ENCODE measurements at regions not wholly inside any gene's neighbourhood (a gene's known extent, or its start where the extent isn't known, plus 50 kb on each side); places are given as distances from the start of the nearest gene placed in this dataset.
"Not testable (repeated sequence)": the region's sequence is repeated elsewhere in the genome, so short reads cannot be mapped to it uniquely, and the experiment has no call there.

DNA sequence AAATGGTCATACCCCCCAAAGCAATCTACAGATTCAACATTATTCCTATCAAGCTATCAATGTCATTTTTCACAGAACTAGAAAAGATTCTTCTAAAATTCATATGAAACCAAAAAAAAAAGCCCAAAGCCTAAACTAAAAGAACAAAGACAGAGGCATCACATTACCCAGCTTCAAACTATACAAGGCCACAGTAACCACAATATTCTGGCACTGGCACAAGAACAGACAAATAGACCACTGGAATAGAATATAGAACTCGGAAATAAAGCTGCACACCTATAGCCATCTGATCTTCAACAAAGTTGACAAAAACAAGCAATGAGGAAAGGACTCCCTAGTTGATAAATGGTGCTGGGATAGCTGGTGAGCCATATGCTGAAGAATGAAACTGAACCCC, 89.2 kb upstream of the PCED1B start:
- DNase-seq: no peak

DNA sequence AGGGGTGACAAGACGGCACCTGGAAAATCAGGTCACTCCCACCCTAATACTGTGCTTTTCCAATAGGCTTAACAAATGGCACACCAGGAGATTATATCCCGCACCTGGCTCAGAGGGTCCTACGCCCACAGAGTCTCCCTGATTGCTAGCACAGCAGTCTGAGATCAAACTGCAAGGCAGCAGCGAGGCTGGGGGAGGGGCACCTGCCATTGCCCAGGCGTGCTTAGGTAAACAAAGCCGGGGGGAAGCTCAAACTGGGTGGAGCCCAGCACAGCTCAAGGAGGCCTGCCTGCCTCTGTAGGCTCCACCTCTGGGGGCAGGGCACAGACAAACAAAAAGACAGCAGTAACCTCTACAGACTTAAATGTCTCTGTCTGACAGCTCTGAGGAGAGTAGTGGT, 87.4 kb upstream of the PCED1B start:
- not testable (repeated sequence) for DNase-seq

DNA sequence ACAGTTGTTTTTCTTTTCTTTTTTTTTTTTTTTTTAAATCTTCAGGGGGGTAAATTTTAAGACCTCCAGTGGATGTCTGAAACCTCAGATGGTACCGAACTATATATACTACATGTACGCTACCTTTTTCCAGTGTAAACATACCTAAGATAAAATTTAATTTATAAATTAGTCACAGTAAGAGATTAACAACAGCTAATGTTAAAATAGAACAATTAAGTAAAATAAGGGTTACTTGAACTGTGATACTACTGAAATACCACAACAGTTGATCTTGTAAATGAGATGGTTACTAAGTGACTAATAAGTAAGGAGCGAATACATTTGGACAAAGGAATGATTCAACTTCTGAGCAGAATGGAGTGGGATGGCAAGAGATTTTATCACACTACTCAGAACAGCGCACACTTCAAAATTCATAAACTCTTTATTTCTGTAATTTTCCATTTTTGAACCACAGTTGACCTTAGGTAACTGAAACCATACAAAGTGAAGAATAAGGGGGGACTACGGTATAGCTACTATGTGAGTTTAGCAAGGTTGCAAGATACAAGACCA, 80.5 kb upstream of the PCED1B start:
- peak; percentile 72 for DNase-seq

DNA sequence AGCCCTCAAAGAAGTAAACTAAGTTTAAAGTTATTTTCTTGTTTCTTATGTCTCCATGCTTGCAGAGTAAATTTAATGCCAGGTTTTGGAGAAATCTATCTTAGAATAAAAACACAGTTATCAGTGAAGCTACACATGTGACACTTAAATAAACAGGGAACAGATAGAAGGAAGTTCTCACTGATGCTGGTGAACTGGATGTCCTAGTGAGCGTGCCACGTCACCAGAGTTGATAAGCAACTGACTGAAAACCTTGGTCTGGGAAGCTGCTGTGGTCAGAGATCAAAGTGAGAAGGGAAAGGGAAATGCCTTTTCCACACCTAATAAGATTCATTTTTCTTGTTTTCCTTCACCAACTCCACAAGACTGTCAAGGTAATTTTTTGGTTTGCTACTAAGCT, 74.8 kb upstream of the PCED1B start:
- no peak for DNase-seq

DNA sequence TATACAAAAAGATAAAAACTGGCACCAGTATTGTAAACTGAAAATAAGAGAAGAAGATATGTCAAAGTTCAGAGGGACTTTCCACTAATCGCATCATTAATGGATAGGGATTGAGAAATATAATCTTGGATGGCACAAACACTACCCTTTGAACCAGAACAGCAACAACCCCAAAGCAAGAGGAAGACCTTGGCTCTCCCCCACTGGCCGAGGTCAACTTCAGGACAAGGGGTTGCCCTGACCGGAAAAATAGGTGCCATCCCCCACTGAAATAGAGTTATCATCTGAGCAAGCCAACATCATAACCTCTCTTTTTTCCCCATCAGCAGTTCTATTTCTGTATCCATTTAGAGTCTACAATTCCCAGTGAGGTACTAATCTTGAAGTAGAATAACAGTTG, 72.4 kb upstream of the PCED1B start:
- DNase-seq: no peak

DNA sequence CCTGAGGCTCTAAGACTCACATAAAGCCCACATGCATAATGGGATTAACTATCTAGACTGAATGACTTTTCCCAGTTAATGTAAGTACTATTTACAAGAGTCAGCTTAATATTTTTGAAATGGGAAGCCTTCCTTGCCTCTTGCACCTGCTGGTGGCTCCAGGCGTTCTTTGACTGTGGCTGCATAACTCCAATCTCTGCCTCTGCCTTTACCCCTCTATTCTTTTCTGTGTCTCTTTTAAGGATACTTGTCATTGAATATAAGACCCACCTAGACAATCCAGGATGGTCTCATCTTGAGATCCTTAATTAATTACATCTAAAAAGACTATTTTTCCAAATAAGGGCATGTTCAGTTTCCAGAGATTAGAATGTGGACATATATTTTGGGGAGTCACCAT, 66.9 kb upstream of the PCED1B start:
- no peak for DNase-seq

DNA sequence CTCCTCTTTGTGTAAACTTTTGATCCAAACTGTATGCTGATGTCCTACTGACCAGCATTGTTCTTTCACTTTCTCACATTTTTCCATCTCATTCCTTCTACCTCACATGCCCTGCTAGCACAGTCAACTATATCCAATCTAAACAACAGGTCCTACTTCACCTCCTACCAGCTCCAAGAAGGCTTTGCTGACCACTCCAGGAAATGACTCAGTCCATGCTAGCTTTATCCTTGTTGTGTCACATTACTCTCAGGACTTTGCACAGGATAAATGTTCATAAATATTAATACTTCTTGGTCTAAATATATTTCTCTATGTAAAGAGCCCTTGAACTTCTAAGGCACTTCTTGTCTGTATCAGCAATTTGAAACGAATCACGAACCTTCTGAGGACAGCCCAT, 64.9 kb upstream of the PCED1B start:
- peak; percentile 69 for DNase-seq

DNA sequence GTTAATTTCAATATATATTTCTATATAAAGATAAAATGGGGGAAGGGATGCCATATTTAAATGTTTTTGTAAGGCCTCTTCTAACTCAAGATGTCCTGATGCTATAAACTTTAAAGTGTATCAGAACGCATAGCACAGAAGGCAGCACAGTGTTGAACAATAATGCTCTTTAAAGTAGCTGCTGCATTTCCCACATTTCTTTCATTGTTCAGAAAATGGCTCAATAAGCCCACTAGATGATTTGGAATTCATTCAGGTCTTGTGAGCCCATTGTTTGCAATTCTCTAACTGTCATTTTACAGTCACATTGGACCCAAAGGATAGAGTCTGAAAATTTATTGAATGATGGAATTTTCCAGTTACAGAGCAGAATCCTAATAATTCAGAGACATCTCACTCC, 64.0 kb upstream of the PCED1B start:
- DNase-seq: no peak

DNA sequence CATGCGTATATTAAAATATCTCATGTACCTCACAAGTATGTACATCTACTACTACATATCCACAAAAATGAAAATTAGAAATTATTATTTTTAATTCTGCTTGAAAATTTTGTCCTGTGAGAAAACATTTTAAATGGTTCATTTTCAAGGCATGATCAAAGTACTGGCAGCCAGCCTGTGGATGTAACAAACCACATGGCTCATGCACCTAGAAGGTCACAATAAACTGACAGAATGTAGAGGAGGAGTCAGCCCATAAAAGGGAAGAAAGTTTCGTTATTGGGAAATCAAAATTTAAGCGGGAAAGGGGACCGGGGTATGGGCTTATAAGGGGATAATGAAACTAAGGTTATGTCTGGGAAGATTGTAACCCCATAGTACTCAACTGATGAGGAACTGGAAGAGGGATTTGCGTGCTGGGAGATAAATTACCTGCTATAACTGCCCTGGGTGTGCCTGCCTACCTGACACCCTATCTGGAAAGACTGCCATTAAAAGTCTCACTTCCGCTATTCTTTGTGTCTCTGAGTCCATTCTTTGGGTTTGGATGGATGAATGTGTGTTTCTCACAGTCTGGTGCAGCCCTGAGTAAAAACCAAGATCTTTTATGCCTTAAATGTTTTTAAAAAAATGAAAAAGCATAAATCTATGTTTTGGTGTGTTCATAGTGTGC, 62.2 kb upstream of the PCED1B start:
- no peak for DNase-seq

DNA sequence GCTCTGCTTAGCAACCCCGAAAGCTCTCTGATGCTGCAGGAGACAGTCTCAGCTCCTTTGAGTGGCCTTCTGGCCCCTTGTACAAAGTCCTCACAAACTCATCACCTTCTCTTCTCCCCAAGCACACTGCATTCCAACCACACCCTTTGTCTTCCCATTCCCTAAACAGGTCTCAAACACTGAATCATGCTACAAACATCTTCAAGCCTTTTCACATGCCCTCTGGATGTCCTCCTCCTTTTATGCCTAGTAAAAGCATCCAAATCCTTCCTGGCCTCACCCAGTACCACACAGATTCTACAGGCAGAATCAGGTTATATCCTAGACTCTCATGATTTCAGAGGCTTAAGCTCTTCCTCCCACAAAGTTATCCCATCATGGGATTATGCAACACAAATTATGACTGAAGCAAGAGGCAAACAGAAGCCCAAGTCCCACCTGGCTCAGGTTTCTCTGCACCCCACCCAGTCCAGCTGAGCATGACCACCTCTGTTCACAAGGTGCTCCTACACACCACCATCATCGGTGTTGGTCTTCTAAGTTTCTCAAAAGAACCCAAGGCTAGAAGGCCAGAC, 61.4 kb upstream of the PCED1B start:
- peak; percentile 33 for DNase-seq

DNA sequence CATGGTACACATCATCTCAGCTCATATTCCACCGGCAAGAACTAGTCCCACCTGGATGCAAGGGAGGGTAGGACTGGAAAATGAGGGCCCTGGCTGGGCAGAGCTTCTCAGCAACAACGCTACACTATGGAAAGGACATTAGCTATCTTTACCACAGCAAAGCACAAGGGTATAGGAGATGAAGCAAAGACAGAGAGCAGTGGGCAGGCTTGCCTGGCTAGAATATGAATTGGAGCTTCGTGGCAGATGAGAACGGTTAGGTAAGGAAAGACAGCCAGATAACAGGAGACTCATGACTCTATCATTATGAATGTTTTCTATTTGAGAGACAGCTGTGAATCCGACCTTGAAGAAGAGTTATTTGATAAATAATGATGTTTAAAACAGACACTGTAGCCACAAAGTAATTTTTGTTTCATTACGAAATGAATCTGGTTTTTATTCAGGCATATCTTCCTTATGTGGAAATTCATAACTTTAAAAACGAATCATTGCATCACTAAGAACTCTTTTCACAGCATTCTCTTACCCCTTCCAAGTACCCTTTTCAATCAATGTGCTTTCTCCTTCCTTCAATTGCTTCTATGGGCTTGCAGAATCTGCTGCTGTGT, 59.1 kb upstream of the PCED1B start:
- peak; percentile 37 for DNase-seq

DNA sequence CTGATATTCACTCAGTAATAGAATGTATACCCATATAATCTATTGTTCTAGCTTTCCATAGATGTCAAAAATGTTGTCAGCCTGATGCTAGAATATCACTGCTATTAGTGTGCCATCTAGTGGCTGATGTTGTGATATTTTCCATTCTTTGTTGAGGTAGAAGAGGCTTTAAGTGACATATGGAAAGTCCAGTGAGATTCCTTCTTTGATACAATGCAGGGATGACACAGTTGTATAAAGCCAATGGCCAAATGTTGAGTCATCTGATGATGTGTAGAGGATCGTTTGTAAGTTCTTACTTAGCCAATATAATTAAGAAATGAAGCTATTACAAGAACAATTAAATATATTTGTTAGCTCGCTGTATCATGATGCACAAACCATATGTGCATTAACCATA, 58.1 kb upstream of the PCED1B start:
- DNase-seq: peak; percentile 91

DNA sequence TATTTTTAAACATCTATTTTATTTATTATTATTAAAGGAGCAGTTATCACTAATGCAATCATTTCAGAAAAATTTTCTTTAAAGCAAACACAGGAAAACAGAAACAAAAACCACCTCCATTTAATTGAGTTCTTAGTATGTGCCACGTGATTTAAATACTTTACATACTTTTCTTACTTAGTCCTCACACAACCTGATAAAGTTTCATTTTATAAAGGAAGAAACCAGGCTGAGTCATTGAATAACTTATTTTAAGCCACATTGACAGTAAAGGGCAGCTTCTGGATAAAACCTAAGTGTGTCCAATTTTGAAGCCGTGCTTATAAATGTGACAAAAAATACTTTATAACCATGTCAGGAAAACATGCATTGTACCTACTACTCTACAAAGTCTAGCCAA, 57.1 kb upstream of the PCED1B start:
- DNase-seq: peak; percentile 79

DNA sequence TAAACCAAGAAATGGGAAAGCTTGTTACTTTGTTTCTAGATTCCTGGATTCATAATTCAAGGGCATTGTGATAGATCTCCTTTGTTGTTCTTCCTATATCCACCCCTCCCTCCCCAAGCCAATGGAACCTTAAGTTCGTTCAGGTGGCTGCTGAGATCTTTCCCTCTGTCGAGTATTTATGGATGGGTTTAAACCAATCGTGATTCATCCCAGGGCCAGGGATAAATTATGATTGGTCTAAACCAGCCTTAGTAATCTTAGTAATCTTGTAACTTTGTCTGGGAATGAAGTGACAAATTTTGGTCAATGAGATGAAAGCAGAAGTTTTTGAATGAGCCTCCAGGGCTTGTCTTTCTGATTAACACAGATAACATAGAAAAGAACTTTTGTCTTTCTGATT, 56.1 kb upstream of the PCED1B start:
- no peak for DNase-seq

DNA sequence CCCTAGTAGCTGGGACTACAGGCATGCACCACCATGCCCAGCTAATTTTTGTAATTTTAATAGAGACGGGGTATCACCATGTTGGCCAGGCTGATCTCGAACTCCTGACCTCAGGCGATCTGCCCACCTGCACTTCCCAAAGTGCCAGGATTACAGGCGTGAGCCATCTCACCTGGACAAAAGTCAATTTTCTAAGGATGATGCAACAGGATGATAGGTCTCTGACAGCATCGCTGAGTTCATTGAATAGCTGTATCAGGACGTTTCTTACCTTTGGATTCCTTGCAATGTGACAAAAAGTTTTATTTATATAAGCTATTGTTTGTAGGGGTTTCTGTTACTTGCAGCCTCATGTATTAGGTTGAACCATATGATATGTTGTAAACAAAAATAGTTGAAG, 55.5 kb upstream of the PCED1B start:
- DNase-seq: no peak

DNA sequence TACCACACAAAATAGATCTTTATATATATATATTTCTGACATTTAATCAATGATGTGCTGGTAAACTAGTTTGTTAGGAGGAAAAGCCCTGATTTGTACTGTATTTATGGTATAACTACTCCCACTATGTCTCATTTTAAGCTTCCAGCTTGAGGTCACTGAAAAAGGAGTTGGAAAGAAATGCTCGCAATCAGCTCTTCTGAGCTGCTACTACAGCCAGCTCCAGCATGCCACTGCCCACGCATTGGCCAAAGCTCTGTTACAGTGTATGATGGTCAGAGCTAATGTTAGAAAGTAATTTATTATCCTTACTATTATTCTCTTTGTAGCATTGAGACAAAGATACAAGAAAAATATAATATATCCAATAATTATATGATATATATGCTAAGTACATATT, 55.0 kb upstream of the PCED1B start:
- DNase-seq: no peak

DNA sequence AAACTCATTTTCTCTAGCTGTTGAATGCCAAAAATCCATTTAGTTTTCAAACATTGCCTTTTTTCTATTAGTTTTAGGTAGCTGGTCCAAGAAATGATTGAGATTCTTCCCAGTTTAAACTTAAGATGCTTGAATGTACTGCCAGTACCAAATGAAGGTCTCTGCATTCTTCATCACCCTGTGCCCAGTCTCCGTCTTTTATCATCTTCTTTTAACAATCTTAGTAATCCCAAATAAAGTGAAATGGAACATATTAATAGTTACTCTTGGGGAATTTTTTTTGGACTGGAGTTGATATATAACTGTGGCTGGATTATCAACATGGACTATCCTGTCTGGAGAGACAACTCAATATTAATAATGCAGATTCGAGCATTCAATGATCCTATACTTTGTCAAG, 54.1 kb upstream of the PCED1B start:
- DNase-seq: no peak

DNA sequence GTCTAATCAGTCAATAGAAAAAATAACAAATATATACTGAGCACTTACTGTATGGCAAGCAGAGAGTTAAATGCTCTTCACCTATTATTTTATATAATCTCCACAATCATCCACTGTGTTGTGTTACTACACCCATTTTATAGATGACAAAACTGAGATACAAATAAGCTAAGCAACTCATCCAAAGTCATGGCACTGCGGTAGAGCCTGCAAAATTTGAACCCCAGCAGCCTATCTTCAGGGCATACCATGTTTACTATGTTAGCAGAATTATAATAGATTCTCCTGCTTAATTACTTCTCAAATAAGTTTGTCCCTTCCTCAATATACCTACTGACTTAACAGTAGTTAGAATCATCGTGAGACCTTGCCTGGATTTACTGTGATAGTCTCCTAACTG, 53.6 kb upstream of the PCED1B start:
- DNase-seq: no peak

DNA sequence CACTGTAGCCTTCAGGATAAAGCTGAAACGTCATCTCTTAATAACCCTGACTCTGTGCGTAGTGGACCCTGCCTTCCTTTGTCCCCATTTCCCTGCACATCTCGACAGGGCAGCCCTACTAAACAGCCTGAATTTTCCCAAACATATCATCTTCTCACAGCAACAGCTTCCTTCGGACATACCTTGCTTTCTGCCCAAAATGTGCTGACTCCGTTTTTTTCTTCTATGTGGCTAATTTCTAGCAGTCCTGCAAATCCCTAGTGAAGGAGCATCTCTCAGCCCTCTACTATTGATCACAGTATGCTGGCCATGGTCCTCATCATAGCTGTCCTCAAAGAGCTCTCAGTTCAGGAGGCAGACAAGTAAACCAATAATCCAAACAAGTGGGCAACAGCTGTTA, 53.1 kb upstream of the PCED1B start:
- DNase-seq: no peak

Data from fibroblast of skin of abdomen (primary cell).